ENCODE measurements at regions not wholly inside any gene's neighbourhood (a gene's known extent, or its start where the extent isn't known, plus 50 kb on each side); places are given as distances from the start of the nearest gene placed in this dataset.

- Histone ChIP-seq H3K27me3 (ENCODE audit: insufficient read depth, low read length) (no peaks in the 10 kb centered on the region), H3K36me3 (ENCODE audit: control insufficient read depth in 1 of 2, insufficient read depth in 2 of 2, low read length in 2 of 2) (no peaks in the 10 kb centered on the region), H3K79me2 (ENCODE audit: insufficient read depth, low read length) (no peaks in the 10 kb centered on the region), H3K9me2 (ENCODE audit: insufficient read depth) (no peaks in the 10 kb centered on the region), H3K4me3 (replicated peaks in 1 of 2; ENCODE audit: low read depth in 1 of 2, low read length in 2 of 2) (no peak overlapping the region), H3K4me2 (ENCODE audit: low read length) (no peak overlapping the region), H2AFZ (ENCODE audit: low read depth, low read length, poor library complexity, severe bottlenecking) (no peak overlapping the region), H4K20me1 (ENCODE audit: insufficient read depth) (no peaks in the 10 kb centered on the region), H3K9ac (ENCODE audit: low read length) (no peak overlapping the region), H3K9me3 (ENCODE audit: control insufficient read depth in 1 of 2, insufficient read depth in 1 of 2, low read depth in 1 of 2, low read length in 2 of 2) (no peaks in the 10 kb centered on the region), H3K27ac (ENCODE audit: low read depth, low read length) (no peak overlapping the region), H3K4me1 (ENCODE audit: control insufficient read depth in 1 of 2, insufficient read depth in 2 of 2, low read length in 2 of 2) (no peaks in the 10 kb centered on the region)
- CTCF ChIA-PET, result no interaction called here
- RAD21 ChIA-PET (ENCODE audit: low non-redundant PET in 1 of 2, low total read pairs in 2 of 2, uncharacterized antibody in 2 of 2, unreplicated experiment in 2 of 2), result no interaction called here
- no peak for DNase-seq (ENCODE audit: low read depth, low spot score)
- ATAC-seq, result no peak
- intact Hi-C loops (cut with micrococcal nuclease), result no loop called here
- TF ChIP-seq ZBTB33 (IDR thresholded peaks at IDR 0.05; ENCODE audit: extremely low read depth, insufficient replicate concordance, low read length), result no peak
- TF ChIP-seq SP1 (IDR thresholded peaks at IDR 0.05; ENCODE audit: low read depth), result no peak
- no peak for TF ChIP-seq EZH2 (IDR thresholded peaks at IDR 0.05)
- no peak for TF ChIP-seq ATF3 (IDR thresholded peaks at IDR 0.05)
- TF ChIP-seq FOSL1 (IDR thresholded peaks at IDR 0.05; ENCODE audit: low read depth), result no peak
- no peak for TF ChIP-seq ZNF274 (IDR thresholded peaks at IDR 0.05; ENCODE audit: low read depth, low read length)
- TF ChIP-seq RAD21 (IDR thresholded peaks at IDR 0.05; ENCODE audit: low read depth), result no peak
- TF ChIP-seq CTCF (IDR thresholded peaks at IDR 0.05 in 2 of 3, conservative IDR thresholded peaks at IDR 0.05 in 1 of 3; ENCODE audit: borderline replicate concordance in 1 of 3, insufficient read depth in 1 of 3, low read depth in 2 of 3, low read length in 2 of 3), result no peak
- TF ChIP-seq, protein P1, sequence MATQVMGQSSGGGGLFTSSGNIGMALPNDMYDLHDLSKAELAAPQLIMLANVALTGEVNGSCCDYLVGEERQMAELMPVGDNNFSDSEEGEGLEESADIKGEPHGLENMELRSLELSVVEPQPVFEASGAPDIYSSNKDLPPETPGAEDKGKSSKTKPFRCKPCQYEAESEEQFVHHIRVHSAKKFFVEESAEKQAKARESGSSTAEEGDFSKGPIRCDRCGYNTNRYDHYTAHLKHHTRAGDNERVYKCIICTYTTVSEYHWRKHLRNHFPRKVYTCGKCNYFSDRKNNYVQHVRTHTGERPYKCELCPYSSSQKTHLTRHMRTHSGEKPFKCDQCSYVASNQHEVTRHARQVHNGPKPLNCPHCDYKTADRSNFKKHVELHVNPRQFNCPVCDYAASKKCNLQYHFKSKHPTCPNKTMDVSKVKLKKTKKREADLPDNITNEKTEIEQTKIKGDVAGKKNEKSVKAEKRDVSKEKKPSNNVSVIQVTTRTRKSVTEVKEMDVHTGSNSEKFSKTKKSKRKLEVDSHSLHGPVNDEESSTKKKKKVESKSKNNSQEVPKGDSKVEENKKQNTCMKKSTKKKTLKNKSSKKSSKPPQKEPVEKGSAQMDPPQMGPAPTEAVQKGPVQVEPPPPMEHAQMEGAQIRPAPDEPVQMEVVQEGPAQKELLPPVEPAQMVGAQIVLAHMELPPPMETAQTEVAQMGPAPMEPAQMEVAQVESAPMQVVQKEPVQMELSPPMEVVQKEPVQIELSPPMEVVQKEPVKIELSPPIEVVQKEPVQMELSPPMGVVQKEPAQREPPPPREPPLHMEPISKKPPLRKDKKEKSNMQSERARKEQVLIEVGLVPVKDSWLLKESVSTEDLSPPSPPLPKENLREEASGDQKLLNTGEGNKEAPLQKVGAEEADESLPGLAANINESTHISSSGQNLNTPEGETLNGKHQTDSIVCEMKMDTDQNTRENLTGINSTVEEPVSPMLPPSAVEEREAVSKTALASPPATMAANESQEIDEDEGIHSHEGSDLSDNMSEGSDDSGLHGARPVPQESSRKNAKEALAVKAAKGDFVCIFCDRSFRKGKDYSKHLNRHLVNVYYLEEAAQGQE (IDR thresholded peaks at IDR 0.05; ENCODE audit: low read depth), result no peak
- TF ChIP-seq YY1 (IDR thresholded peaks at IDR 0.05; ENCODE audit: extremely low read depth, insufficient replicate concordance, low read depth, low read length), result no peak
- no peak for TF ChIP-seq TCF7L2 (IDR thresholded peaks at IDR 0.05; ENCODE audit: borderline replicate concordance, extremely low read depth, insufficient read depth, insufficient read length)
- BruUV-seq (replicated peaks), result no TSS peak
- POLR2A ChIA-PET, result no interaction called here
These were observed 119.2 kb downstream of the KLF5 start for GRCh38 chr13:73177916-73178565.

Data from HCT116 (cell line).